ENCODE measurements at regions not wholly inside any gene's neighbourhood (a gene's known extent, or its start where the extent isn't known, plus 50 kb on each side); places are given as distances from the start of the nearest gene placed in this dataset.
"Not testable (repeated sequence)": the region's sequence is repeated elsewhere in the genome, so short reads cannot be mapped to it uniquely, and the experiment has no call there.

GRCh38 chr18:39206398-39207103, 1641.0 kb upstream of the CELF4 start:
- DNase-seq (ENCODE audit: low read depth in 4 of 4, low spot score in 3 of 4), result not testable (repeated sequence)

GRCh38 chr18:39205565-39206195, 1640.1 kb upstream of the CELF4 start:
- no peak for DNase-seq (ENCODE audit: low read depth in 4 of 4, low spot score in 3 of 4)

GRCh38 chr18:39200153-39200552, 1634.6 kb upstream of the CELF4 start:
- DNase-seq (ENCODE audit: low read depth in 4 of 4, low spot score in 3 of 4), result no peak

GRCh38 chr18:39199231-39199855, 1633.7 kb upstream of the CELF4 start:
- no peak for DNase-seq (ENCODE audit: low read depth in 4 of 4, low spot score in 3 of 4)

- DNase-seq (ENCODE audit: low read depth in 4 of 4, low spot score in 3 of 4), result no peak
Observed at GRCh38 chr18:39198376-39198775, 1632.8 kb upstream of the CELF4 start.

- DNase-seq (ENCODE audit: low read depth in 4 of 4, low spot score in 3 of 4), result no peak
Observed at GRCh38 chr18:39191931-39192330, 1626.3 kb upstream of the CELF4 start.

GRCh38 chr18:39191058-39191457, 1625.5 kb upstream of the CELF4 start:
- DNase-seq (ENCODE audit: low read depth in 4 of 4, low spot score in 3 of 4), result no peak

- no peak for DNase-seq (ENCODE audit: low read depth in 4 of 4, low spot score in 3 of 4)
Observed at GRCh38 chr18:39190508-39190907, 1624.9 kb upstream of the CELF4 start.

- no peak for DNase-seq (ENCODE audit: low read depth in 4 of 4, low spot score in 3 of 4)
Observed at GRCh38 chr18:39188278-39188677, 1622.7 kb upstream of the CELF4 start.

GRCh38 chr18:39186008-39186407, 1620.4 kb upstream of the CELF4 start:
- DNase-seq (ENCODE audit: low read depth in 4 of 4, low spot score in 3 of 4), result no peak

GRCh38 chr18:39184176-39184575, 1618.6 kb upstream of the CELF4 start:
- DNase-seq (ENCODE audit: low read depth in 4 of 4, low spot score in 3 of 4), result no peak

- DNase-seq (ENCODE audit: low read depth in 4 of 4, low spot score in 3 of 4), result no peak
Observed at GRCh38 chr18:39178166-39178565, 1612.6 kb upstream of the CELF4 start.

- DNase-seq (ENCODE audit: low read depth in 4 of 4, low spot score in 3 of 4), result no peak
Observed at GRCh38 chr18:39172695-39173421, 1607.3 kb upstream of the CELF4 start.

- DNase-seq (ENCODE audit: low read depth in 4 of 4, low spot score in 3 of 4), result no peak
Observed at GRCh38 chr18:39168723-39169122, 1603.1 kb upstream of the CELF4 start.

- DNase-seq (ENCODE audit: low read depth in 4 of 4, low spot score in 3 of 4), result no peak
Observed at GRCh38 chr18:39167990-39168389, 1602.4 kb upstream of the CELF4 start.

- no peak for DNase-seq (ENCODE audit: low read depth in 4 of 4, low spot score in 3 of 4)
Observed at GRCh38 chr18:39166776-39167175, 1601.2 kb upstream of the CELF4 start.

- no peak for DNase-seq (ENCODE audit: low read depth in 4 of 4, low spot score in 3 of 4)
Observed at GRCh38 chr18:39162013-39162827, 1596.6 kb upstream of the CELF4 start.

- DNase-seq (ENCODE audit: low read depth in 4 of 4, low spot score in 3 of 4), result no peak
Observed at GRCh38 chr18:39149211-39149806, 1583.7 kb upstream of the CELF4 start.

- DNase-seq (ENCODE audit: low read depth in 4 of 4, low spot score in 3 of 4), result no peak
Observed at GRCh38 chr18:39134255-39134654, 1568.7 kb upstream of the CELF4 start.

- not testable (repeated sequence) for DNase-seq (ENCODE audit: low read depth in 4 of 4, low spot score in 3 of 4)
Observed at GRCh38 chr18:39127538-39127937, 1561.9 kb upstream of the CELF4 start.

Measured in right renal pelvis (tissue), 4 donors.